RPMI7951 (cell line): ENCODE measurements at regions not wholly inside any gene's neighbourhood (a gene's known extent, or its start where the extent isn't known, plus 50 kb on each side); places are given as distances from the start of the nearest gene placed in this dataset.
A peak's percentile ranks its signal among the peaks of the same experiment; 100 is the strongest.
"Not testable (repeated sequence)": the region's sequence is repeated elsewhere in the genome, so short reads cannot be mapped to it uniquely, and the experiment has no call there.

Experiments
- DNase-seq: peaks from one replicate; pipeline ENCODE4 v3.0.0-alpha.2; 2012; ENCODE audit warnings: low read depth

DNA sequence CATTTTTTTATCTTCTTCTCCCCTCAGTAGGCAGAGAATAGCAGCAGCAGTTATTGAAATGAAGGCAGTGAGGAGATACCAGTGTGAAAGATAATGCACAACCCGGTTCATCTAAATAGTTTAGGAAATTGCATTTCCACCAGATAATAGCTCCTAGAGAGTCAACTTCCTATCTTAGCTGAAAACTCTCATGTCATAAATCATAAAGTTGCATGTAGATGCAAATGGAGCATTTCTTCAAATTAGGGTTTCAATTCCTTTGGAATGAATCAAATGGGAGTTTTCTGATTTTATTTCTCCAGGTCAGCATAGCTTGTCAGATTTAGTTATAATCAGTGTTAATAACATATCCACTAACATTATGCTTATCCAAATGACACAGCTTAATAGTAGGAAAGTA is 335.3 kb downstream of the CNTNAP4 start:
- no peak for DNase-seq

DNA sequence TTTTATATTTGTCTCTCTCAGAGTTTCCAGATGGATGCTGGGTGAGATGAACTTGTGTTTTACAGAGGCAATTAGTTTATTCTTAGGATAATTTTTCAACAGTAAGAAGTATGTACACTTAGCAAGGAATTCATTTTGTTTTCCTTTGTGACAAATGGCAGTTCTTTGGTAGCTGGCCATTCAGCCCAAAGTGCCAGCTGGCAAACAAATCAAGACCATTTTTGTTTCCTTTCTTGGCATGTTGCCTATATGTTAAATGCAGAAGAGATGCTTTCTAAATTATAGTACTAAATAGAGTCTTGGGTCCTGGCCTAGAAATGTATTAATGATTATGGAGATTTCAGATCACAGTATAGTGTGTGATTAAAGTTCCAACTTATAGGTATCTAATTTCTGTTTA is 337.1 kb downstream of the CNTNAP4 start:
- no peak for DNase-seq

DNA sequence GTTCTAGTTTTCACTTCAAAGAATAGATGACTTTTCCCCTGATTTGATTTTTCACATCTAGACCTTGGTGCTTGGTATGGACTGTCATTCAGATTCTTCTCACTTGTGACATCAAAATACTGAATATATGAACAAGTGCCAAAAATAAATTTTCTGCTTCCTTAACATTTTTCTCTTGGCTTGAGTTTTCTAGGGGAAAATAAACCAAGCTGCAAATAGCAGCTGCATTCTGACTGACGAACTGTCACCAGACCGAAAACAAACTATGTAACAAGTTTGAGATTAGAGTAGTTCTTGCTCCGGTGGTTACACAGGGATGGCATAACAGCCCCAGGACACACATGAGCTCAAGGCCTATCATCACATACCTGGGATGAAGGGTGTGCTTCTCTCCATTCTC is 345.7 kb downstream of the CNTNAP4 start:
- DNase-seq: no peak

DNA sequence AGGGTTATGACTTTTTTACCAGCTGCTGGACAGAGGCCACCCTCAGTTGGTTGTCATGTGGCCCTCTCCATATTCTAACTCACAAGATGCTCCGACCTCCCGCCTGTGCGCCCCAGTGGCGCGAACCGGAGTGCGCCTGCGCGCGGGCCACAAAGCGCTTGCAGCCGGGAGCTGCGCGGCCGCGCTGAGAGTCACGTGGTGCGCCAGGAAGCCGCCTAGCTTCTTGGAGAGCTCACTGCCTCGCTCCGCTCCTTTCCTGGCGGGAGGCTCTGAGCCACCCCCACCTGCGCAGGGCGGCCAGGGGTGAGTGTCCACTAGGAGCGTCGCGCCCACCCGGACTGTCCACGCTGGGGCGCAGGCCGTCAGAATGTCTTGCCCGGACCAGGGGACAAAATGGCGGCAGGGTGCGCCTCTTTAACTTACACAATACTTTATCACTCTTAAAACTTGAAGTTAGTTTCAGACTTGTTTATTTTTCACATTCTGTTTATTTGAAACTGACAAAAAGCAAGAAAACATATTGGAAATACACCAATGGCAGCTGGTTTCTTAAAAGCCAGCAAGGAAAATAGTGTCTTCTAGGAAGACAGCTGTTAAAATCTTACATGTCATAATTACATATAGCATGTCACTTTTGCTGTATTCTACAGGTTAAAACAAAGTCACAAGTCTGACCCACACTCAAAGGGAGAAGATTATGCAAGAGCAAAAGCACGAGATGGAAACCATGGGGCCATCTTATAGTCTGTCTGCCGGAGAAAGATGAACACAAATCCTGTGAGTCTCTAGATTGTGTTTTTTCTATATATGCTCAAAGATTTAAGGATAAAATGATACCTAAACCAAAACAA is 357.9 kb downstream of the CNTNAP4 start:
- no peak for DNase-seq

DNA sequence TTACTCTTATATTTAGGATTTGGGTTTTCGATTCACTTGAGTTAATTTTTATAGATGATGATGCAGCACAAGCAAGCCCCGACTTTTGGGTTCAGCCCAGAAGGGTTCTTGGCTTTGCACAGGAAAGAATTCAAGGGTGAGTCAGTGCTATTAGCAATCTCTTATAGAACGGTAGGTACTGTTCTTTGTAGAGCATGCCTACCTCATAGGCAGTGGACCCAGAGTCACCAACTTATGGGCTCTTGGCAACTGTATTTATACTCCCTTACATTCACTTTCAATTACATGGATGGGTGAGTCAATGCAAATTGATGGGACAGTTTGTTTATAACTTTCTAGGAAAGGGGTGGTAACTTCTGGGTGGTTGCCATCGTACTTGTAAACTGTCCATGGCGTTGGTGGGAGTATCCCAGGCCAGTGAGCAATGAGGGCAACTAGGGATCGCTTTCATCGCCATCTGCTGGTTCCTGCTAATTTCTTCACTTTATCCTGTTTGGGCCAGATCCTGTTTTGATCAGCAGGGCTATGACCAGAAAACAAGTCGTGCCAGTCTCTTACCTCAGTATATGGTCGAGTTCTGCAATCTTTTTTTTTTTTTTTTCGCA is 362.6 kb downstream of the CNTNAP4 start:
- peak; percentile 19 for DNase-seq

DNA sequence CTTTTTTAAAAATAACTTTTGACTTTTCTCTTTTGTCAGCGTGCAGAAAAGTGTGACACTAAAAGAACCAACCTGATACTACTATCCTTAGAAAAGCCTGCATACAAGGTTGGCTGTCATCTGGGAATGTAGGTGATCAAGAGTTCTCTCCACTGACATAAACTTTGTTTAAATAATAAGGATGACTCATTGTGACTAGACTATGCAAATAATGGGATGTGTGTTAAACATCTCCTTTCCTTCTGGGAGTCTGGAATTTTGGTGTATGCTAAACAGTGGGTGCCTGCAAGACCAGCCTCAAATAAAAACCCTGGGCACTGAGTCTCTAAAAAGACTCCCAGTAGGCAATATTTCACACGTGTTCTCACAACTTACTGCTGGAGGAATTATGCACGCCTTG is 373.4 kb downstream of the CNTNAP4 start:
- DNase-seq: no peak

DNA sequence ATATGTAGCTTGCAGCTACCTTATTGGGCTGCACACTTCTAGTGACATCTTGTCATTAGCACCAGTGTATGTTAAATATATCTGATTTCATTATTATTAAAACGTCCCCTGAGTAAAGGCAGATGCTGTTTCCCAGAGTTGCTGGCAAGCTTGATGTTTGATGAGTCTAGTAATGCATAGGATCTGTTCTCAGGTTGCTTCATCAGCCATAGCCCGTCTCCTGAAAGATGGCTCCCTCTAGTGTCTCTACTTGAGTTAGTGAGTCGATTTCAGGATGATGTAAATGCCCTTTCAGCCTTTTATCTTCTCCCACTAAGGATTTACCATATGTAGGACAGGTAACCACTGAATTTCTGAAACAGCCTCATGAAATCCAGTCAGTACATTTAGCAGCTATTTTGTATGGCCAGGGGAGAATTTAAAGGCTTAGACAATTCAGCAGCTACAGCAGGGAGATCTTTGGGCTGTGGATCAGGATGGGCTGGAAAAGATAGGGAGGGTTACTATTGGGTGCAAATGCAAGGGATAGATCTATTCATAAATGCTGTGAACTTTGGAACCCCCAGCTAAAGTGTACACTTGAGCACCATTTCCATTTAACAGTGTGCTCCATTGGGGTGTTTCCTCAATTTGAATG is 376.3 kb downstream of the CNTNAP4 start:
- DNase-seq: peak; percentile 18

DNA sequence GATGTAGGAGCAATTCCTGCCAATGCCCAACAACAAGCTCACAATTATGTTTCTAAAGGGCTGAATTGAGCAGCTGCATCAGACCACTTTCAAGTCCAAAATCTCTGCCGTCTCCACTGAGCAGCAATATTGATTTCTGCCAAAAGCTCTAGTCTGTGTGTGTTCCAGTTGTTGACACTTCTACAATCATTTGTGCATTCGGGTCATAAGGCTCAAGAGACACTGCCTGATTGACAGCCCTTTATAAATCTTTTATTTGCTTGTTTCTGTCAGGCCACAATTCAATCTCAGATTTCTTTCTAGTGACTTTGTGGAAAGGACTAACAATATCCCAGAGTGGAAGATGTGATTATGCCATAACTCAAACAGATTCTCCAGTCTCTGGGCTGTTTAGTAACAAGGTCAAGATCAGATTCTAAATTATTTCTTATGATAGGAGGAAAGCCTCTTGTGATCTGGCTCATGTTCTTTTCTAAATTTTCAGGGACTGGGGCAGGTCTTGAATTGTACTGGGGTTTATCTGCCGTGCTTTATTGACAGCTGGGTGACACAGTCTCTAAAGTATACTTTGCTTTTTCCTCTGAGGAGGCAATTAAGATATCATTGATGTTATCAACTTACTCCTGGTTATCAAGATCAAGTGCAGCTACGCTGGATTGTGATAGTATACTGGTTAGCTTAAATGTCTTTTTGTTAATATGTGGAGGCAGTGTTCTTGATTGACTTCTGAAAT is 377.1 kb downstream of the CNTNAP4 start:
- no peak for DNase-seq

DNA sequence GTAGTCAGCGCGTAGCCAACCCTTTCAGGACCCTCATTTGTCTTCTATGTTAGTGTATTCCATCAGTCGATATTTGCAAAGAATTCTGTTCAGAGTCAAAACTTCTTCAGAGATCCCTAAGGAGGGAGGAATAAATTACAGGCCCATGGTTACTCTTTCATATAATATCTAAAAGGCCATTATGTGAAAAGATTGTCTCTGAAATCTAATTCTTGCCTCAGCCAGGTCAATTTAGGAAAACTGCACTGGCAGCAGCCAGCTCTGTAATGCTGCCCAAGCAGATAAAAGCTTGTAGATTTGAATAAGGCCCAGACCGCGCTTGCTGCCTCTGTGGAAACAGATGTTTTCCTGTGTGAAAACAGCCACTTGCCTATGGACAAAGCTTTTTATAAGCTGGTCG is 379.8 kb downstream of the CNTNAP4 start:
- no peak for DNase-seq

DNA sequence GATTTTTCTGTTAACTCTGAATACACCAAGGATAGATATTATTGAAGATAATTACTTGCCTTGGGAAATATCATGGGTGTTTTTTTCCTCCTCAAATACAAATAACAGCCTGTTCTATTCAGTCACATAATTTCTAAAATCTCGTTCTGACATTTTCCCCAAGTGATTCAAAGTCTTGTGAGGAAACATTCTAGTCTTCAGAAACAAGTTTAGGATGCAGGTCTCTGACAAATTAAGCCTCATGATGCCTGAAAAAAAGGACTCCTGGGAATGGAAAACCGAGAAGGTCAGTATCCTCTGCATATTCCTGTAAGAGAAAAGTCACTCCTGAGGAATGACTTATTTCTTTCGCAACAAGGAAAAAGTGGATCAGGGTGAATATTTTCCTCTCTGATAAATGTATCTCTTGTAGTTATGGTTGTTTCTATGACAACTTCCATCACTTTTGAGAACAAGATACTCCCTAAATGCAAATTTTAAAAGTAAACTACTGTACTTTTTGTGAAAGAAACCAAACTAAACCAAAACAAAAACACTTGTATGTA is 384.6 kb downstream of the CNTNAP4 start:
- no peak for DNase-seq

DNA sequence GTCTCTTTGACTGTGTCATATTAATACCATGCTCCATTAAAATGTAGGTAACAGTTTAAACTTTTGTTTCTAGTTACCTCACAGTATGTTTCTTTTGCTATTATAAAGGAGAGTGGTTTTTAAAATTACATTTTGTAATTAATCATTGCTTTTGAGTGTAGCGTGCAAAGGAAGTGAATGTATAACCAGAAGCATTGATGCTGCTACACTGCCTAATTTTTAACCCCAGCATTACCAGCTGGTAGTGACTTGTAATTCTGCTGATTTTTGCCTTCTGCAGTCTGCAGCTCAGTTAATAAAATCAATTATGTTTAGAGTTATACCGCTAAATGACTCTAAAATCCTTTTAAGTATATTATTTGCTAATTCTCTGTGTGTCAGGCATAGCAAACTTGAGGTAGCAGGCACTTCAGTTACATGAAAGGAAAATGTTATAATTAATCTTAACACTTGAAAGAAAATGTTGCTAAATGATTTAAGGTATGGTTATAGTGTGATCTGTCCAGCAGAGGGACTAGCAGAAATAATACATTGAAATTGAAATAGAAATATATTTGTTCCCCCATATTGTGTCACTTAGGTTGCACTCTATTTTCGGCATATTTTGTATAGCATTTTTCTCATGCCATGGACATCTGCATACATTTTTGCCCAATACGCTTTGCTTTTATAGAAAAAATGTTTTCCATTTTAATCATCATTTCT is 388.5 kb downstream of the CNTNAP4 start:
- no peak for DNase-seq

DNA sequence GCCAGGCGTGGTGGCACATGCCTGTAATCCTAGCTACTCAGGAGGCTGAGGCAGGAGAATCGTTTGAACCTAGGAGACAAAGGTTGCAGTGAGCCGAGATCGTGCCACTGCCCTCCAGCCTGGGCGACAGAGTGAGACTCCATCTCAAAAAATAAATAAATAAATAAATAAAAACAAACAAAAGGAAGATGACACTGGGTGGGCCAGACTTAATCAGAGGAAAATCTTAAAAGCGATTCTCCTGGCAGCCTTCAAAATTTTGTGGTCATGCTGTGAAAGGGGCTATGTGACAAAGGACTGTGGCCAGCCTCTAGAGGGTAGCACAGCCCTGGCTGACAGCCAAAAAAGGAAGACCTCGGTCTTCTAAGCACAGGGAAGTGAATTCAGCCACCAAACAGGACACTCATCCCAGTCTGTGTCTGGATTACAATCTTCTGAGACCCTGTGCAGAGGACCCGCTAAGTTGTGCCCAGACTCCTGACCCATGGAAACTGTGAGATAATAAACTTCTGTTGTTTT is 391.1 kb downstream of the CNTNAP4 start:
- DNase-seq: no peak

DNA sequence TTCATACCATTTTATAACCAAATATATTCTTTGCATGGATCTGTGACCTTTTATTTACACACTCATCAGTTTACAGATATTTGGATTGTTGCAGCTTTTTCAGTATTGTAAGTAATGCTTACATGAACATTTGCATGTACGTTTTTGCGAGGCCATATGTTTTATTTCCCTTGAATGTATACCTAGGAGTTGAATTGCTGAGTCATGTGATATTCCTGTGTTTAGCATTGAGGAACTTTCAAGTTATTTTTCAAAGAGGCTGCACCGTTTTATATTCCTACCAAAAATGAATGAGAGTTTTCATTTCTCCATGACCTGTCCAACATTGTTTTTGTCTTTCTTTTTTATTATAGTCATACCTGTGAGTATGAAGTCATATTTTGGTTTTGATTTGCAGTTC is 392.1 kb downstream of the CNTNAP4 start:
- no peak for DNase-seq

DNA sequence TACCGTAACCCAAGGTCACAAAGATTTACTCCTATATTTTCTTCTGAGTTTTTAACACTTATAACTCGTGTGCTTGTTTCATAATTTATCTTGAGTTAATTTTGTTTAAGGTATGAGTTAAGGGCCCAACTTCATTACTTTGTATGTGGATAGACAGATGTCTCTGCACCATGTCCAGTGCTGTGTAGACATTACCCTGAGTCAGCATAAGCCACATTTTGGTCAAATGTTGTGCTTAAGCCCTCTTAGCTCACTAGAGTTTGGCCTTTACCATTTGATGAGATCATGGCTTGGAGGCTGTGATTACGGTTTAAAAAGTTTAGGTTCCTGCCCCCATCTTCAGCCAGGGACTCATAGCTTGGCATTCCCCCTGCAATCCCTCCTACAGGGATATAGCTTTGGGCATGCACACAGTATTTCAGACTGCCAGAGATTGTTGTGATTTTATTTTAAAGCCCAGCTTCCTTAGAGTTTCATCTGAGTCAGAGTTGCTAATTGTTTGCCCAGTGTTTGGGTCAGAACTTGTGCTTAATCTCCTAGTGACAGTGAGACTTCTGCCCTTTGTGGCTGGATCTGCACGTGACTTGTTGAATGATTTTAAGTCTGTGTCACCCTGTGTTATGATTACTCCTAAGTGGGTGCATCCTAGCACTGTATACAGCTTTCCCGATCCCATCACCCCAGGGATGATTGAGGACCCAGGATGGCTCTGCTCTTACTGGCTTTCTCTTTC is 393.1 kb downstream of the CNTNAP4 start:
- DNase-seq: no peak

DNA sequence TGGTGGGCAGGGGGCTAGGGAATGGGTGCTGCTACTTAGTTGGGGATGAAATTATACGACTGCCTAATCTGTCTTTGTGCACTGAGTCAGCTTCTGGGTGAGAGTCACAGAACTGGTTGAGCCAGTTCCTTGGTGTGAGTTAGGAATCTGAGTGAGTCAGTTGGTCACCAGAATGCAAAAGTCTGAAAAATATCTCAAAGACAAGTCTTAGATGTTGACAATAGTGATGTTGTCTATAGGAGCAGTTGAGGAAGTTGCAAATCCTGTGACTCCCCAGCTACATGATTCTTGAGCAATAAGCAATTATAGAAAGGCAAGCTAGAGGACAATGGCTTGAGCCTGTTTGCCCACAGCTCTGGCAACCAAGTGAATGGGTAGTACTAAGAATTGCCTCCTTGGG is 399.2 kb downstream of the CNTNAP4 start:
- peak; percentile 10 for DNase-seq

DNA sequence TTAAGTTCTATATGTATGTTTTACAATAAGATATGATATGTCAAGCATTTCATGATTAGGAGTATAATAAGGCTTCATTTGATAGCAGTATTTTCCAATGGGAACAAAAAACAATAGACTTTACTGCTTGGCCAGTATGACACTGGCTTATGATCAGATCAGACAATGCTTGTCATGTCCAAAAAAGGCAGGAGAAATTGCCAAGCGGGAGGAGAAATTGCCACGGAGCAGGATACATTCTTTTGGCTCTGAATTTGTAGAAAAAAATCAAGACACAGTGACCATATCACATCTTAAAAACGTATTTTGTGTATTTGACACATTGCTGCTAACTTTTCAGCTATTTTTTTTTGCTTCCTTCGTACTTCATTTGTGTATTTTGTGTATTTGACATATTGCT is 404.1 kb downstream of the CNTNAP4 start:
- DNase-seq: no peak

DNA sequence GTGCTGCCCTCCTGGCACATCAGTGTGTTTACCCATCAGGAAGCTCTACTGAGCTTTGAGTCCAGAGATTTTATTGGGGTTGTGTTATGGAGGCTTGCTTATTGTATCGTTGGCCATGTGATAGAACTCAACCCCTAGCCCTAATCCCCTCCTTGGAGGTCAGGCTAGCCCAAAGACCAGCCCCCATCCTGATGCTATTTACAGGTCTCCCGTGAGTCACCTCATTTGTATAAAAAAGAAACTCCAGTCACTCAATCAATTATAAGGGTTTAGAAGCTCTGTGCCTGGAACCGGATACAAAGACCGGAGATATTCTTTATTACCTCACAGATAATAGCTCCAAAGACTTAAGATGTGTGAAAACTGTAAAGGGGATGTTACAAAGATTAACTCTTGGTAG is 405.9 kb downstream of the CNTNAP4 start:
- no peak for DNase-seq

DNA sequence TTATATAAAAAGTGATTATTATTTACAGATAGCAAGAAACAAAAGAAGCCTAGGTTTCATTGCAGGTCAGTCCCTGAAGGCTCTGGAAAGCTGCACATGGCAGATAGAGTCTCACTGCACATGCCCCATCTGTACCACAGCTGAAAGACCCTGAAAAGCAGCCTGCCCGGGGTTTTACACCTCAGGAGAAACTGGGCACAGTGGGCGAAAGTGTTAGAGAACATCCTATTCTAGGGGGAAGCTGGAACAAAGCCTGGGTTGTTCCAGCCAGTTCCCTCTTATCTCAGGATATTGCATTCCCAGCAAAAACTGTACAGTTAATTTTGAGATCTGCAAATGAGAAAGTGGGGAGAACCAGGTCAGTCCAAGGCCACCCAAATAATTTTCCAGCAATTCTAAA is 419.7 kb downstream of the CNTNAP4 start:
- no peak for DNase-seq

DNA sequence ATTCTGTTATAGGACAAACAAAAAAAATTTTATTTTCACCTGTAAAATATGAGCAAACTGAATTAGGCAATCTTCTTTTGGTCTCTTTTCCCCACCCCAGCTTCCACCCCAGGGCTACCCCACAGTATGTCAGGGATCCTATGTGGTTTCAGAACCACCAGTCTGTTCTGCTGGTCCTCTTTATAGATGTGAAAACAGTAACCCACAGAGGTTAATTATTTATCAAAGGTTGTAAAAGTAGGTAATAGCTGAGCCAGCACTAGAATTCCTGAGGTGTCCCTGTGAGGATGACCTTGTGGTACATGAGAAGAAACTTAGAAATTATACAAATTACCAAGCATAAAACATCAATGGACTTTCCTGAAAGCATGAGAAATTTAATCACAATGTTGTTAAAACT is 428.7 kb downstream of the CNTNAP4 start:
- DNase-seq: no peak

DNA sequence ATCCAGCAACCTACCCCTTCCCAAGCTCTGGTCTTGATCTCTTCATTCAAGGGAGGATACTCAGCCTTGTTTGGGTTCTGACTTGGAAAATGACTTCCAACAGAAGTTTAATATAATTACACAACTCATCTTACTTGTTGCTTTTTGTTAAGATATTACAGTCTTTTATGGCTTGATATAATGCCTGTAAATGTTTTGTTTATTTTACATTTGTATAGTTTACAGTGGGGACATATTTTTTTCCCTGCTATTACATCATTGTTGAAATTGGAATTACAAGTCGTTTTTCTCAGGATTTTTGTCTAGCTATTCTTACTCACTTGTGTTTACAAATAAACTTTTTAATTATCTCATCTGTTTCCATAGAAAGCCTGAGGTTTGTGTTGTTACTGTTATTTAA is 436.0 kb downstream of the CNTNAP4 start:
- DNase-seq: no peak

DNA sequence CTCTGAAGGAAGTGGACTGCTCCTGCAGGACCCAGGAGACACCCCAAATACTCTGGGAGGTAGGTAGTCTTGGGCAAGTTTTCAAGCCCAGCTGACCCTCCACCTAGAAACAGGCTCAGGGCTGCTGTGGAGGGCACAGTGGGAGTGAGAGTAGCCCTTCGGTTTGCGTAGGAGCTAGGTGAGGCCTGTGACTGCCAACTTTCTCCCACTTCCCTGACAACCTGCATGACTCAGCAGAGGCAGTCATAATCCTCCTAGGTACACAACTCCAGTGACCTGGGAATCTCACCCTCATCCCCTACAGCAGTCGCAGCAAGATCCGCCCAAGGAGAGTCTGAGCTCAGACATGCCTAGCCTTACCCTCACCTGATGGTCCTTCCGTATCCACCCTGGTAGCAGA is 439.1 kb downstream of the CNTNAP4 start:
- not testable (repeated sequence) for DNase-seq
